ENCODE measurements at regions not wholly inside any gene's neighbourhood (a gene's known extent, or its start where the extent isn't known, plus 50 kb on each side); places are given as distances from the start of the nearest gene placed in this dataset.

DNA sequence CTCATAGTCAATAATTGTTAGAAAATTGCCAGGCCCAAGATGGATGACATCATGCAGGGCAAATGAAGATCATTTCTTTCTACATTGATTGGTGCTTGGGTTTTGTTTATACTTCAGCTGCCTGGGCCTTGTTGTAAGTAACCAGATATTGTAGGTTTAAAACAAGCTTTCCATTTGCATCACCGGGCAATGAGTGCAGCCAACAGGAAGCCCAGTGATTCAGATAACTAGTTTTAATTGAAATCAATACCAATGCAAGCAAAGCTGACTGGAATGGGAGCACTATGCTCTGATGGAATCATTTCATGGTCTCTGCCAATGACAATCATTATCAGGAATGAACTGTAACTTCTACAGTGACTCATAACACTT lies 279.3 kb downstream of the DUSP6 start:
- Histone ChIP-seq H3K9ac (ENCODE audit: low read length) (no peak overlapping the region), H3K9me3 (ENCODE audit: control insufficient read depth, low read length) (no peaks in the 10 kb centered on the region), H3K4me1 (ENCODE audit: control insufficient read depth, insufficient read depth, low read length) (peaks cover 36% of the 10 kb centered on the region), H3K4me3 (ENCODE audit: low read length) (no peak overlapping the region), H3K36me3 (ENCODE audit: control insufficient read depth, insufficient read depth, low read length, severe bottlenecking) (no peaks in the 10 kb centered on the region), H3K27me3 (replicated peaks; ENCODE audit: control insufficient read depth, insufficient read depth, low read length) (no peaks in the 10 kb centered on the region)
- DNase-seq (ENCODE audit: low read depth) = peak; percentile 66

DNA sequence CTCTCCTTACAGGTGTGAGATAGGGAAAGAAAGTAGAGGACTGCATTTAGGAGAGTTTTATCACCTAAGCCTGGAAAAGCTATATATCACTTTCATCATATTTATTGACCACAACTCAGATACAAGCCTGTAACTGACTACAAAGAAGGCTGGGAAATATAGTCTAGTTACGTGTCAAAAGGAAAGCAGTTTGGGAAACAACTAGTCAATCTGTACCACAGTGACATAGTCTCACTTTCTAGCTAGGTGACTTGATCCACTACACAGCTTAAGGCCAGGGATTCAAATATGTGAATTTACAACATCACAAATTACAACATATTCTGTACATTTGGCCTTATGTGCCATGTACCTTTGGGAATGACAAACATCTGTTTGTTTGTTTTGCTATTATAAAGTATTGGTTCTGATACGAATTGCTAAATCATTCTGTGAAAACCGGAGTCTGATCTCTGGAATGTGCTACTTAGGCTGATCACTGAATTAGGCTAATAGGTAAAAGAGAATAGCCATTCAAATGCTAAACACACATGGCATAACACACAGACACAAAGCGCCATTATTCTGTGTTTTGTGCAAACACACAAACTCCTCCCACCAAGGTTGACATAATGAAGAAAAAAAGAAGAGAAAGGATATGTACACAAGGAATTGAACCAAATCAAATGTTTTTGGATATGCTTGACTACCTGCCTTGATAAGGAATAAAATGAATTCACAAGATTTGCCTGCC lies 279.8 kb downstream of the DUSP6 start:
- Histone ChIP-seq H3K4me1 (ENCODE audit: control insufficient read depth, insufficient read depth, low read length) (peaks cover 38% of the 10 kb centered on the region), H3K9me3 (ENCODE audit: control insufficient read depth, low read length) (no peaks in the 10 kb centered on the region), H3K36me3 (ENCODE audit: control insufficient read depth, insufficient read depth, low read length, severe bottlenecking) (no peaks in the 10 kb centered on the region), H3K27me3 (replicated peaks; ENCODE audit: control insufficient read depth, insufficient read depth, low read length) (no peaks in the 10 kb centered on the region), H3K9ac (ENCODE audit: low read length) (no peak overlapping the region), H3K4me3 (ENCODE audit: low read length) (no peak overlapping the region)
- no peak for DNase-seq (ENCODE audit: low read depth)

DNA sequence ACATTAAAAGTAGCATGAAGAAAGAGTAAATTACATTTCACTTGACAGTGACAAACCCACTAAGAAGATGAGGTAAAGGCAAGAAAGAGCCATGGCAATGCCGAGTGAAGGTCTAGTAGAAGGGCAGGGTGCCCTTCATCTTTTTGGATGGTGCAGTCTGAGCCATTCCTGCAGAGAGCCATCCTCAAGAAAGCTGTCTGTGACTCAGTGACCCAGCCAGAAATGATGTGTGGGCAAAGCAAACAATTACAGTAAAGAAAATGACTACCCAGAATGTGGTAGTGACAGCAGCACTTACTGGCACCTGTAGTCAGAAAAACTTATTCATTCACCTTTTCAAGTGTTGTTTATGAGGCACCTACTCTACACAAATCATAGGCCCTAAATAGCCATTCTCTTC lies 281.7 kb downstream of the DUSP6 start:
- DNase-seq (ENCODE audit: low read depth) = no peak
- H3K9me3 ChIP-seq (ENCODE audit: control insufficient read depth, low read length) = no peaks in the 10 kb centered on the region
- no peak overlapping the region for H3K4me3 ChIP-seq (ENCODE audit: low read length)

DNA sequence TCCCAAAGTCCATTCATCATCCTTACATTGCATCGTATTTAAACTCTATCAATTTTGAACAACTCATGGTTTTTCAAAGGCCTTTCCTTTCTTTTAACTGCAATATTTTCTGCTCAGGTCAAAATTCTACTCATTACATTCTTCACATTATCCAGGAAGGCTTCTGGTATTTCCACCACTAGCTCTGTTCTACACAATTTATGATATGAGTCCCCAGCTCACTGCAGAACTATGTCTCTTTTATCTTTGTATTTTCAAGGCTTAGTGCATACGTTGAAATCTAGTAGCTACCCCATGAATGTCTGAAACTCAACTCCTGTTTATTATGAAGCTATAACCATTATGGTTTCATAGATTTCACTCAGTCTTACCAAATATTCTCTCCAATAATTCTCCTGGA lies 282.9 kb downstream of the DUSP6 start:
- no peaks in the 10 kb centered on the region for H3K27me3 ChIP-seq (replicated peaks; ENCODE audit: control insufficient read depth, insufficient read depth, low read length)
- peak; percentile 38 for DNase-seq (ENCODE audit: low read depth)
- H3K9ac ChIP-seq (ENCODE audit: low read length) = no peak overlapping the region
- H3K36me3 ChIP-seq (ENCODE audit: control insufficient read depth, insufficient read depth, low read length, severe bottlenecking) = no peaks in the 10 kb centered on the region
- H3K4me3 ChIP-seq (ENCODE audit: low read length) = no peak overlapping the region
- H3K9me3 ChIP-seq (ENCODE audit: control insufficient read depth, low read length) = no peaks in the 10 kb centered on the region
- H3K4me1 ChIP-seq (ENCODE audit: control insufficient read depth, insufficient read depth, low read length) = peaks cover 23% of the 10 kb centered on the region

More for the DNA sequence above, 281.7 kb downstream of the DUSP6 start:
- H3K27me3 ChIP-seq (replicated peaks; ENCODE audit: control insufficient read depth, insufficient read depth, low read length) = no peaks in the 10 kb centered on the region
- no peaks in the 10 kb centered on the region for H3K36me3 ChIP-seq (ENCODE audit: control insufficient read depth, insufficient read depth, low read length, severe bottlenecking)
- H3K9ac ChIP-seq (ENCODE audit: low read length) = no peak overlapping the region
- H3K4me1 ChIP-seq (ENCODE audit: control insufficient read depth, insufficient read depth, low read length) = peaks cover 26% of the 10 kb centered on the region

DNA sequence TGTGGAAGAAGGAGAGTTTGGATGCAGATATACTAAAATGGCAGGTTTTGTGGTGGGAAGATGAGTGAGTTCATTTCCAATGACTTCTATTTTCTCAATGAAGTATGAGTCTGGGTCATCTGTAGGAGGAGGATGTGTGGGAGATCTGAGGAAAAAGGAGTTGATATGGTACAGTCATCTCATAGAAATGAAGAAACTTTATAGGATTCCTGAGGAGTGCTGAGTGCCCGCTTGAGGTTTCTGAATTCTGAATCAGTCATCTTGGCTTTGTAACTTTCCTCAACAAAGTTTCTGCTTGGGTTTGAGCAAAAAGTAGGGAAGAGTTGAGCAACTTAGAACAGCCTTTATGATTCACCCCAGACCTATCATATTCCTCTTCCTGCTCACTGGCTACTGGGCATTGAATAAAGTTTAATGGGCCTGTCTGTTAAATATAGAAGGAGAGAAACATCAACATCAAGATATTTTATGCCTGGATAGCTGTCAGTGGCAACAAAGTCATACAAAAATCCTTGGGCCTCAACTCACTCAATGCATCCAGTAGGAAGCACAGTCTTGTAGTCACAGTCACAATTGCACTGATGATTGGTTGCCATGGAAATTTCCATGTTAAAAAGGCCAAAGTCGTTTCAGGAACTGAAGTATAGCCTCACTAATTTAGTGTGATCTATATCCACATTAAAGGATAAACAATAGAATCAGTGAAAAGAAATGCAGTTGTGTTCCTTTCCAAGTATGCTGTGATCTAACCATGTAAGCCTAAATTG lies 284.7 kb downstream of the DUSP6 start:
- no peaks in the 10 kb centered on the region for H3K9me3 ChIP-seq (ENCODE audit: control insufficient read depth, low read length)
- H3K36me3 ChIP-seq (ENCODE audit: control insufficient read depth, insufficient read depth, low read length, severe bottlenecking) = no peaks in the 10 kb centered on the region
- no peaks in the 10 kb centered on the region for H3K27me3 ChIP-seq (replicated peaks; ENCODE audit: control insufficient read depth, insufficient read depth, low read length)
- H3K4me3 ChIP-seq (ENCODE audit: low read length) = no peak overlapping the region
- peaks cover 14% of the 10 kb centered on the region for H3K4me1 ChIP-seq (ENCODE audit: control insufficient read depth, insufficient read depth, low read length)
- peak; percentile 53 for DNase-seq (ENCODE audit: low read depth)
- peak overlapping the region; percentile 24 for H3K9ac ChIP-seq (ENCODE audit: low read length)

DNA sequence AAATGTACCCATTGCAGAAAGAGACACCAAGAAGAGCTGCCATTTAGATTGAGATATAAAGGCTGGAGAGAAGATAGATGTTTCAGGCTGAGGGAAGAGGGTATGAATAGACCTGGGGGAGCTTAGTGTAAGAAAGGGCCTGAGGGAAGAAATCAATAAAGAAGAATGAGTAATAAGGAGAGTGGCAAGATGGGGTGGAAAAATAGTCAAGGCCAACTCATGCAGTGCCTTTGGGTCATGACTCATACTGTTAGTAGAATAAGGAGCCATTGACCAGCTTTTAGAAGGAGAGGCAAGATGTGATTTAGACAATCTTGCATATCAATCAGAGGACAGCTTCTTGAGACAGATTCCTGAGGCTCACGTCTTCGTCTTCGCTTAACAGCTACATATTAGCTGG lies 287.5 kb downstream of the DUSP6 start:
- Histone ChIP-seq H3K36me3 (ENCODE audit: control insufficient read depth, insufficient read depth, low read length, severe bottlenecking) (no peaks in the 10 kb centered on the region), H3K27me3 (replicated peaks; ENCODE audit: control insufficient read depth, insufficient read depth, low read length) (no peaks in the 10 kb centered on the region), H3K9ac (ENCODE audit: low read length) (no peak overlapping the region), H3K4me1 (ENCODE audit: control insufficient read depth, insufficient read depth, low read length) (peaks cover 17% of the 10 kb centered on the region), H3K9me3 (ENCODE audit: control insufficient read depth, low read length) (no peaks in the 10 kb centered on the region), H3K4me3 (ENCODE audit: low read length) (no peak overlapping the region)
- DNase-seq (ENCODE audit: low read depth) = no peak

DNA sequence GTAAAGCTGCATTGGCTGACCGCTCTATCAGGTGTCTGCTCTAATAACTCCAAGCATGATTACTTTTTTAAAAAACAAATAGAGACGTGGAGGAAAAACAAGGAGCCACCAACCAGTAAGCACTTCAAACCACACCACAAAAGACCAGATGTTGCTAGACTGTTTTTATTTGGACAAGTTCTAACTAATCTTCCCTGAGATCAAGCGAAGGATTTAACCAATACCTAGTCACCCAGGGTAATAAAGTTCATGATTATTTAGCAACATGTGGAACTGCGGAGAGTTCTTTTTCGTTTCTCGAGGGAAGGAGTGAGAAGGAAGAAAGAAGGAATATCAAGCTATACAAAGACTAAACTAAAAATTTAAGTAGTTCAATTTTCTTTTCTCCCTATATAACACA lies 288.1 kb downstream of the DUSP6 start:
- Histone ChIP-seq H3K27me3 (replicated peaks; ENCODE audit: control insufficient read depth, insufficient read depth, low read length) (no peaks in the 10 kb centered on the region), H3K9ac (ENCODE audit: low read length) (no peak overlapping the region), H3K9me3 (ENCODE audit: control insufficient read depth, low read length) (no peaks in the 10 kb centered on the region), H3K4me1 (ENCODE audit: control insufficient read depth, insufficient read depth, low read length) (peaks cover 23% of the 10 kb centered on the region), H3K36me3 (ENCODE audit: control insufficient read depth, insufficient read depth, low read length, severe bottlenecking) (no peaks in the 10 kb centered on the region), H3K4me3 (ENCODE audit: low read length) (no peak overlapping the region)
- no peak for DNase-seq (ENCODE audit: low read depth)

DNA sequence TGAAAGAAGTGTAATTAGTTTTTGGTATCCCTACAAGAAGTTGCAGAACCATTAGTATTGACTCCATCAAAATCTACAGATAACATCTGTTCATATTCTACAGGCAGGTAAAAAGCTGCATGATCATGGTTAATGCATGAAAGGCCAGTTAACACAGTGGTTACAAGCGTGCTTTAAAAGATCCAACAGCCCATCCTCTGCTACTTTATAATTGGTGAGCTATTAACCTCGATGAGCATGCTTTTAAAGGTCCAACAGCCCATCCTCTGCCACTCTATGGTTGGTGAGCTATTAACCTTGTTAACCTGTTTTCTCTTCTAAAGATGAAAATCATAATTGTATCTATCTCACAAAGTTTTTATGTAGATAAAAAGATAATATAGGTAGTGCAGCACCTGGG lies 289.3 kb downstream of the DUSP6 start:
- H3K4me3 ChIP-seq (ENCODE audit: low read length) = no peak overlapping the region
- H3K9ac ChIP-seq (ENCODE audit: low read length) = no peak overlapping the region
- H3K9me3 ChIP-seq (ENCODE audit: control insufficient read depth, low read length) = no peaks in the 10 kb centered on the region
- H3K27me3 ChIP-seq (replicated peaks; ENCODE audit: control insufficient read depth, insufficient read depth, low read length) = no peaks in the 10 kb centered on the region
- peaks cover 23% of the 10 kb centered on the region for H3K4me1 ChIP-seq (ENCODE audit: control insufficient read depth, insufficient read depth, low read length)
- no peaks in the 10 kb centered on the region for H3K36me3 ChIP-seq (ENCODE audit: control insufficient read depth, insufficient read depth, low read length, severe bottlenecking)
- DNase-seq (ENCODE audit: low read depth) = no peak

DNA sequence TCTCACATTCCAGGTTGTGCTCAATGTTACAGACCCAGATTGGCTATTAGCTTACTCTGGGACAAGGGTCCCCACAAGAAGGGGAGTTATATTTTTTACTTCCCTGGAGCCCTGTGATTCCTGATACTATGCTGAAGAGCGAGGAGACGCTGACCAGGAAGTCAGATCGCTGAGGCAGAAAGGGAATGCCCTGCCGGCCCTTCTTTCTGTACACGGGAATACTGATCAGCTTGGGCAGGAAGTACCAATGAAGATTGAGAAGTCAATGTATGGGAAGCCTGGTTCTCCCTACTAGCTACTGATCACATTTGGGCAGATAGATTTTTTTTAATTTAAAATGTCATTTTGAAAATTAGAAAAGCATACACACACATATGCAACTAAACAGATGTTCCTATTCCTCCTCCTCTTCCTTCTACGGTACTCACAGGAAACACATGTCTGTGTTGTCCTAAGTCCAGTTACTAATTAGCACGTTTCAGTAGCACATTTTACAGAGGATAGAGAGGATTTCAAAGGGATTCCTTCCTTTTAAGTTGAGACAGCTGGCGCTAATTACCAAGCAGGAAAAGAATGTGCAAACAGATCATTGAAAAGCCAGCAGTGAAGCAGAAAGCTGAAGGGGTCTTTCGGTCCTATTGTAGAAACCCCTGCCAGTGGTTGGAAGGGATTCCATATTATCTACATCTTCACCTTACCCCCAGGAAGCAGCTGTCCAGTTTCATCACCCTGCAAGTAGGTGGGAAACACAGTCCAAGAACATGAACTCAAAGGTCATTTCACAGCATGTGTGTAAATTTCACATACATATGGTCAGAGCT lies 292.4 kb downstream of the DUSP6 start:
- no peaks in the 10 kb centered on the region for H3K27me3 ChIP-seq (replicated peaks; ENCODE audit: control insufficient read depth, insufficient read depth, low read length)
- no peak overlapping the region for H3K4me3 ChIP-seq (ENCODE audit: low read length)
- peaks cover 13% of the 10 kb centered on the region for H3K4me1 ChIP-seq (ENCODE audit: control insufficient read depth, insufficient read depth, low read length)
- H3K9ac ChIP-seq (ENCODE audit: low read length) = no peak overlapping the region
- no peaks in the 10 kb centered on the region for H3K9me3 ChIP-seq (ENCODE audit: control insufficient read depth, low read length)
- H3K36me3 ChIP-seq (ENCODE audit: control insufficient read depth, insufficient read depth, low read length, severe bottlenecking) = no peaks in the 10 kb centered on the region
- DNase-seq (ENCODE audit: low read depth) = no peak

DNA sequence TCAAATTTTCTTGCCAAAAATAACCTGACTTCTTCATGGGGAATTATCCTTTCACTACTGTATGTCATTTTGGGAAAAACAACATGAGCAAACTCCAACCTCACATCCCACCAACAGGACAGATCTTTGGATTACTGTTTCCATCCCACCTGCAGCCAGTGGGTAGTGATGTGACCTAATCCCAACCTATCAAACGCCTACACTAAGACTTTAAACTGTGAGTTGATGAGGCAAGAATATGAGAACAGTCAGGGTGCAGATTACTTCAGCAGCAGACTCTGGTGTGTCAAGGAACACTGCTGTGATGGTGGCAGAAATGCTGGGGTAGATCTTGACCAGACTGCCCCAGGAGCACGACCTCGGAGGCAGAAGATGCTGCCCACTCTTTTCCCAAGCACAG lies 293.2 kb downstream of the DUSP6 start:
- H3K27me3 ChIP-seq (replicated peaks; ENCODE audit: control insufficient read depth, insufficient read depth, low read length) = no peaks in the 10 kb centered on the region
- peaks cover 13% of the 10 kb centered on the region for H3K4me1 ChIP-seq (ENCODE audit: control insufficient read depth, insufficient read depth, low read length)
- no peaks in the 10 kb centered on the region for H3K36me3 ChIP-seq (ENCODE audit: control insufficient read depth, insufficient read depth, low read length, severe bottlenecking)
- H3K4me3 ChIP-seq (ENCODE audit: low read length) = no peak overlapping the region
- H3K9ac ChIP-seq (ENCODE audit: low read length) = no peak overlapping the region
- no peaks in the 10 kb centered on the region for H3K9me3 ChIP-seq (ENCODE audit: control insufficient read depth, low read length)
- no peak for DNase-seq (ENCODE audit: low read depth)

DNA sequence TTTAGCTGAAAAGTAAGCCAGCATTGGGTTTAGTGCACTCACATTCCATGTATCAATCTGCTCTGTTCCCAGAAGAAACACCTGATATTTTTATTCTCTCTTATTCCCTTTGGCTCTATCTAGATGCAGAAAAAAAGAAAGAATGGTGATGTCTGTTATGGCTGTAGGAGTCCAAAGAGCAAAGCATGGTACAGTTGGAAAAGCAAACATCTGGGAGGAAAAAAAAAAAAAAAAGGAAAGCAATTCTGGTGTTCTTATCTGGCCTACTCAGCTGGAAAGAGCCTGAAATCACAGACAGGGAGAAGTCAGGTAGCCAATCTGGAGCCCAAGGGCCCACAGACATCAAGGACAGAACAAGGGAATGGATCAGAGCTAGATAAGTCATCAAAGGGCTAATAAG lies 293.9 kb downstream of the DUSP6 start:
- Histone ChIP-seq H3K27me3 (replicated peaks; ENCODE audit: control insufficient read depth, insufficient read depth, low read length) (no peaks in the 10 kb centered on the region), H3K4me1 (ENCODE audit: control insufficient read depth, insufficient read depth, low read length) (peaks cover 13% of the 10 kb centered on the region), H3K4me3 (ENCODE audit: low read length) (no peak overlapping the region), H3K9ac (ENCODE audit: low read length) (no peak overlapping the region), H3K36me3 (ENCODE audit: control insufficient read depth, insufficient read depth, low read length, severe bottlenecking) (no peaks in the 10 kb centered on the region), H3K9me3 (ENCODE audit: control insufficient read depth, low read length) (peaks cover under 1% of the 10 kb centered on the region)
- no peak for DNase-seq (ENCODE audit: low read depth)

Data from adipocyte (in vitro differentiated cells).